ENCODE measurements at regions not wholly inside any gene's neighbourhood (a gene's known extent, or its start where the extent isn't known, plus 50 kb on each side); places are given as distances from the start of the nearest gene placed in this dataset.

DNA sequence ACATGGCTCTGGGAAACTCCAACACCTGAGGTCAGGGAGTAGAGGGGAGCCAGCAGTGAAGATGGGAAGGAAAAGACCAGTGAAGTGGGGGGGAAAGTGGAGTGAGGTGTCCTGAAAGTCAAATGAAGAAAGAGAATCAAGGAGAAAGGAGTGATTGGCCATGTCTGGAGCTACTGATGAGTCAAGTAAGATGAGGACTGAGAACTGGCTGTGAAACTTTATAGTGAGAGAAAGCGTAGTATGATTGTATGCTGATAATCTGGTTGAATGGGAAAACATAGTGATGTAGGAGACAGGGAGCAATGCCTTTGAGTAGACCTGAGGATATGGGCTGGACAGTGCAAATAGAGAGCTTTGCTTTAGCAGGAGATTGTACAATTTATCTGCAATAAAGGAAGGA lies 183.6 kb upstream of the GMDS start:
- H3K4me3 Mint-ChIP-seq = no peak overlapping the region
- peaks cover 9% of the 10 kb centered on the region for H3K9me3 Mint-ChIP-seq
- no peak overlapping the region for H3K27ac Mint-ChIP-seq
- peaks cover 2% of the 10 kb centered on the region for H3K27me3 Mint-ChIP-seq (ENCODE audit: insufficient read depth)
- no peak overlapping the region for H3K27ac ChIP-seq (ENCODE audit: low read depth, low read length)
- WGBS, 2 experiments (ENCODE audit: insufficient coverage in 1 of 2, insufficient read length in 1 of 2) = 95 to 100% methylated on average over 1 of the region's 1 CpG
- H3K27me3 ChIP-seq (ENCODE audit: control insufficient read depth, insufficient read depth, low read length, poor library complexity, severe bottlenecking) = no peaks in the 10 kb centered on the region
- H3K4me1 Mint-ChIP-seq = no peaks in the 10 kb centered on the region
- H3K4me3 ChIP-seq (ENCODE audit: low read length) = no peak overlapping the region
- no peak for DNase-seq
- H3K36me3 ChIP-seq (ENCODE audit: control insufficient read depth, insufficient read depth, low read length) = no peaks in the 10 kb centered on the region
- no peaks in the 10 kb centered on the region for H3K36me3 Mint-ChIP-seq (ENCODE audit: low read depth)
- H3K9me3 ChIP-seq (ENCODE audit: control insufficient read depth, low read length) = no peaks in the 10 kb centered on the region
- no peaks in the 10 kb centered on the region for H3K4me1 ChIP-seq (ENCODE audit: control insufficient read depth, insufficient read depth, low read length)
- TF ChIP-seq, protein P1, sequence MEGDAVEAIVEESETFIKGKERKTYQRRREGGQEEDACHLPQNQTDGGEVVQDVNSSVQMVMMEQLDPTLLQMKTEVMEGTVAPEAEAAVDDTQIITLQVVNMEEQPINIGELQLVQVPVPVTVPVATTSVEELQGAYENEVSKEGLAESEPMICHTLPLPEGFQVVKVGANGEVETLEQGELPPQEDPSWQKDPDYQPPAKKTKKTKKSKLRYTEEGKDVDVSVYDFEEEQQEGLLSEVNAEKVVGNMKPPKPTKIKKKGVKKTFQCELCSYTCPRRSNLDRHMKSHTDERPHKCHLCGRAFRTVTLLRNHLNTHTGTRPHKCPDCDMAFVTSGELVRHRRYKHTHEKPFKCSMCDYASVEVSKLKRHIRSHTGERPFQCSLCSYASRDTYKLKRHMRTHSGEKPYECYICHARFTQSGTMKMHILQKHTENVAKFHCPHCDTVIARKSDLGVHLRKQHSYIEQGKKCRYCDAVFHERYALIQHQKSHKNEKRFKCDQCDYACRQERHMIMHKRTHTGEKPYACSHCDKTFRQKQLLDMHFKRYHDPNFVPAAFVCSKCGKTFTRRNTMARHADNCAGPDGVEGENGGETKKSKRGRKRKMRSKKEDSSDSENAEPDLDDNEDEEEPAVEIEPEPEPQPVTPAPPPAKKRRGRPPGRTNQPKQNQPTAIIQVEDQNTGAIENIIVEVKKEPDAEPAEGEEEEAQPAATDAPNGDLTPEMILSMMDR (conservative IDR thresholded peaks at IDR 0.05) = no peak
- no peak overlapping the region for H3K9ac ChIP-seq (ENCODE audit: extremely low read depth, low read length, poor library complexity, severe bottlenecking)

- TF ChIP-seq, protein P1 (conservative IDR thresholded peaks at IDR 0.05) = no peak
- WGBS, 2 experiments (ENCODE audit: insufficient coverage in 1 of 2, insufficient read length in 1 of 2) = 85 to 96% methylated on average over 3 of the region's 3 CpGs
- no peak overlapping the region for H3K4me3 ChIP-seq (ENCODE audit: low read length)
- no peaks in the 10 kb centered on the region for H3K4me1 ChIP-seq (ENCODE audit: control insufficient read depth, insufficient read depth, low read length)
- H3K36me3 ChIP-seq (ENCODE audit: control insufficient read depth, insufficient read depth, low read length) = no peaks in the 10 kb centered on the region
- H3K27ac Mint-ChIP-seq = no peak overlapping the region
- H3K27me3 ChIP-seq (ENCODE audit: control insufficient read depth, insufficient read depth, low read length, poor library complexity, severe bottlenecking) = no peaks in the 10 kb centered on the region
- H3K4me1 Mint-ChIP-seq = no peaks in the 10 kb centered on the region
- no peak overlapping the region for H3K9ac ChIP-seq (ENCODE audit: extremely low read depth, low read length, poor library complexity, severe bottlenecking)
- peaks cover 2% of the 10 kb centered on the region for H3K36me3 Mint-ChIP-seq (ENCODE audit: low read depth)
- H3K9me3 ChIP-seq (ENCODE audit: control insufficient read depth, low read length) = no peaks in the 10 kb centered on the region
- DNase-seq = no peak
- no peak overlapping the region for H3K4me3 Mint-ChIP-seq
- H3K27ac ChIP-seq (ENCODE audit: low read depth, low read length) = no peak overlapping the region
- H3K27me3 Mint-ChIP-seq (ENCODE audit: insufficient read depth) = peaks cover 2% of the 10 kb centered on the region
- peaks cover 11% of the 10 kb centered on the region for H3K9me3 Mint-ChIP-seq
Observed at GRCh38 chr6:2426561-2427340, 181.3 kb upstream of the GMDS start.

DNA sequence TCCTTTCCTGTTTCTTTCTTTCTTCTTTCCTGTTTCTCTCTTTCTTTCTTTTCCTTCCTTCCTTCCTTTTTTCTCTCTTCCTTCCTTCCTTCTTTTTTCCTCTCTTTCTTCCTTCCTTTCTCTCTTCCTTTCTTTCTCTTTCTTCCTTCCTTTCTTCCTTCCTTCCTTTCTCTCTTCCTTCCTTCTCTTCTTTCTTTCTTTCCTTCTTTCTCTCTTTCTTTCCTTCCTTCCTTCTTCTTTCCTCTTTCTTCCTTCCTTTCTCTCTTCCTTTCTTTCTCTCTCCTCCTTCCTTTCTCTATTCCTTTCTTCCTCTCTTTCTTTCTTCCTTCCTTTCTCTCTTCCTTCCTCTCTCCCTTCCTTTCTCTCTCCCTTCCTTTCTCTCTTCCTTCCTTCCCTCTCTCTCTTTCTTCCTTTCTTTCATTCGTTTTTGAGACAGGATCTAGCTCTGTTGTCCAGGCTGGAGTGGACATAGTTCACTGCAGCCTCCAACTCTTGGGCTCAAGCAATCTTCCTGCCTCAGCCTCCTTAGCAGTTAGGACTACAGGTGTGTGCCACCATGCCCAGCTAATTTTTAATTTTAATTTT lies 170.8 kb upstream of the GMDS start:
- H3K4me1 ChIP-seq (ENCODE audit: control insufficient read depth, insufficient read depth, low read length) = no peaks in the 10 kb centered on the region
- Mint-ChIP-seq H3K27me3 (ENCODE audit: insufficient read depth) (no peaks in the 10 kb centered on the region), H3K27ac (no peak overlapping the region), H3K9me3 (peaks cover 4% of the 10 kb centered on the region), H3K4me3 (no peak overlapping the region), H3K4me1 (no peaks in the 10 kb centered on the region), H3K36me3 (ENCODE audit: low read depth) (no peaks in the 10 kb centered on the region)
- H3K36me3 ChIP-seq (ENCODE audit: control insufficient read depth, insufficient read depth, low read length) = no peaks in the 10 kb centered on the region
- TF ChIP-seq, protein P1 (conservative IDR thresholded peaks at IDR 0.05) = no peak
- no peak for DNase-seq
- no peaks in the 10 kb centered on the region for H3K9me3 ChIP-seq (ENCODE audit: control insufficient read depth, low read length)
- no peak overlapping the region for H3K4me3 ChIP-seq (ENCODE audit: low read length)
- 80 to 88% methylated on average over 1 of the region's 1 CpG for WGBS, 2 experiments (ENCODE audit: insufficient coverage in 1 of 2, insufficient read length in 1 of 2)
- H3K27me3 ChIP-seq (ENCODE audit: control insufficient read depth, insufficient read depth, low read length, poor library complexity, severe bottlenecking) = no peaks in the 10 kb centered on the region
- no peak overlapping the region for H3K27ac ChIP-seq (ENCODE audit: low read depth, low read length)
- H3K9ac ChIP-seq (ENCODE audit: extremely low read depth, low read length, poor library complexity, severe bottlenecking) = no peak overlapping the region

All from endodermal cell (in vitro differentiated cells).